ENCODE measurements at regions not wholly inside any gene's neighbourhood (a gene's known extent, or its start where the extent isn't known, plus 50 kb on each side); places are given as distances from the start of the nearest gene placed in this dataset.

- no peak overlapping the region for H3K4me3 Mint-ChIP-seq
- H3K9me3 Mint-ChIP-seq = peaks cover 0 to 4% (median 0%) of the 10 kb centered on the region in 11 donors
- H3K36me3 ChIP-seq (ENCODE audit: control insufficient read depth in 2 of 3, insufficient read depth in 3 of 3, low read length in 3 of 3) = no peaks in the 10 kb centered on the region
- H3K4me1 Mint-ChIP-seq = no peaks in the 10 kb centered on the region
- no peak overlapping the region for H3K27ac ChIP-seq (ENCODE audit: low read depth, low read length)
- ATAC-seq = no peak
- no peaks in the 10 kb centered on the region for H3K9me3 ChIP-seq (ENCODE audit: control insufficient read depth in 2 of 3, low read length in 3 of 3)
- CTCF ChIA-PET = no interaction called here
- no peak overlapping the region for H3K27ac Mint-ChIP-seq
- no peak for DNase-seq
- no peak overlapping the region for H3K4me3 ChIP-seq (ENCODE audit: low read length)
- H3K36me3 Mint-ChIP-seq = no peaks in the 10 kb centered on the region
- H3K27me3 ChIP-seq (ENCODE audit: control insufficient read depth in 2 of 2, insufficient read depth in 2 of 2, low read length in 2 of 2) = no peaks in the 10 kb centered on the region
- peaks cover 0 to 3% (median 0%) of the 10 kb centered on the region in 5 donors for H3K27me3 Mint-ChIP-seq
- POLR2A ChIA-PET = no interaction called here
- intact Hi-C loops (cut with micrococcal nuclease) = no loop called here
- no peaks in the 10 kb centered on the region for H3K4me1 ChIP-seq (ENCODE audit: control insufficient read depth in 2 of 2, insufficient read depth in 2 of 2, low read length in 2 of 2)
Observed at GRCh38 chr5:124796495-124796894, 50.1 kb upstream of the ZNF608 start.

- Histone ChIP-seq H3K27me3 (ENCODE audit: control insufficient read depth in 2 of 2, insufficient read depth in 2 of 2, low read length in 2 of 2) (no peaks in the 10 kb centered on the region), H3K4me3 (ENCODE audit: low read length) (no peak overlapping the region), H3K36me3 (ENCODE audit: control insufficient read depth in 2 of 3, insufficient read depth in 3 of 3, low read length in 3 of 3) (no peaks in the 10 kb centered on the region), H3K4me1 (ENCODE audit: control insufficient read depth in 2 of 2, insufficient read depth in 2 of 2, low read length in 2 of 2) (no peaks in the 10 kb centered on the region), H3K9me3 (ENCODE audit: control insufficient read depth in 2 of 3, low read length in 3 of 3) (no peaks in the 10 kb centered on the region), H3K27ac (ENCODE audit: low read depth, low read length) (no peak overlapping the region)
- H3K9me3 Mint-ChIP-seq = peaks cover 0 to 4% (median 0%) of the 10 kb centered on the region in 11 donors
- H3K4me3 Mint-ChIP-seq = no peak overlapping the region
- DNase-seq (no peak), ATAC-seq (no peak)
- intact Hi-C loops (cut with micrococcal nuclease) = no loop called here
- no peaks in the 10 kb centered on the region for H3K36me3 Mint-ChIP-seq
- CTCF ChIA-PET = no interaction called here
- H3K27me3 Mint-ChIP-seq = peaks cover 0 to 3% (median 0%) of the 10 kb centered on the region in 5 donors
- no peak overlapping the region for H3K27ac Mint-ChIP-seq
- POLR2A ChIA-PET = no interaction called here
- no peaks in the 10 kb centered on the region for H3K4me1 Mint-ChIP-seq
Observed at GRCh38 chr5:124797665-124798087, 51.2 kb upstream of the ZNF608 start.

GRCh38 chr5:124798890-124799289 lies 52.5 kb upstream of the ZNF608 start:
- no peak overlapping the region for H3K27ac ChIP-seq (ENCODE audit: low read depth, low read length)
- H3K9me3 ChIP-seq (ENCODE audit: control insufficient read depth in 2 of 3, low read length in 3 of 3) = no peaks in the 10 kb centered on the region
- DNase-seq (no peak), ATAC-seq (no peak)
- H3K27me3 ChIP-seq (ENCODE audit: control insufficient read depth in 2 of 2, insufficient read depth in 2 of 2, low read length in 2 of 2) = no peaks in the 10 kb centered on the region
- no peaks in the 10 kb centered on the region for H3K36me3 Mint-ChIP-seq
- intact Hi-C loops (cut with micrococcal nuclease) = no loop called here
- H3K36me3 ChIP-seq (ENCODE audit: control insufficient read depth in 2 of 3, insufficient read depth in 3 of 3, low read length in 3 of 3) = no peaks in the 10 kb centered on the region
- H3K9me3 Mint-ChIP-seq = peaks cover 0 to 4% (median 0%) of the 10 kb centered on the region in 11 donors
- H3K4me3 ChIP-seq (ENCODE audit: low read length) = no peak overlapping the region
- ChIA-PET CTCF (no interaction called here), POLR2A (no interaction called here)
- no peaks in the 10 kb centered on the region for H3K4me1 Mint-ChIP-seq
- no peaks in the 10 kb centered on the region for H3K4me1 ChIP-seq (ENCODE audit: control insufficient read depth in 2 of 2, insufficient read depth in 2 of 2, low read length in 2 of 2)
- no peak overlapping the region for H3K27ac Mint-ChIP-seq
- H3K27me3 Mint-ChIP-seq = peaks cover 0 to 3% (median 0%) of the 10 kb centered on the region in 5 donors
- no peak overlapping the region for H3K4me3 Mint-ChIP-seq

- ATAC-seq (no peak), DNase-seq (no peak)
- H3K4me3 ChIP-seq (ENCODE audit: low read length) = no peak overlapping the region
- Mint-ChIP-seq H3K27me3 (no peaks in the 10 kb centered on the region), H3K9me3 (peaks cover 0 to 4% (median 0%) of the 10 kb centered on the region in 11 donors), H3K4me1 (no peaks in the 10 kb centered on the region), H3K27ac (no peak overlapping the region), H3K4me3 (no peak overlapping the region), H3K36me3 (no peaks in the 10 kb centered on the region)
- no peaks in the 10 kb centered on the region for H3K9me3 ChIP-seq (ENCODE audit: control insufficient read depth in 2 of 3, low read length in 3 of 3)
- no peaks in the 10 kb centered on the region for H3K4me1 ChIP-seq (ENCODE audit: control insufficient read depth in 2 of 2, insufficient read depth in 2 of 2, low read length in 2 of 2)
- CTCF ChIA-PET = no interaction called here
- H3K36me3 ChIP-seq (ENCODE audit: control insufficient read depth in 2 of 3, insufficient read depth in 3 of 3, low read length in 3 of 3) = no peaks in the 10 kb centered on the region
- H3K27me3 ChIP-seq (ENCODE audit: control insufficient read depth in 2 of 2, insufficient read depth in 2 of 2, low read length in 2 of 2) = no peaks in the 10 kb centered on the region
- POLR2A ChIA-PET = no interaction called here
- no peak overlapping the region for H3K27ac ChIP-seq (ENCODE audit: low read depth, low read length)
- intact Hi-C loops (cut with micrococcal nuclease) = no loop called here
Observed at GRCh38 chr5:124801551-124801950, 55.1 kb upstream of the ZNF608 start.

- H3K27ac Mint-ChIP-seq = no peak overlapping the region
- Histone ChIP-seq H3K9me3 (ENCODE audit: control insufficient read depth in 2 of 3, low read length in 3 of 3) (no peaks in the 10 kb centered on the region), H3K27ac (ENCODE audit: low read depth, low read length) (no peak overlapping the region), H3K4me3 (ENCODE audit: low read length) (no peak overlapping the region), H3K36me3 (ENCODE audit: control insufficient read depth in 2 of 3, insufficient read depth in 3 of 3, low read length in 3 of 3) (no peaks in the 10 kb centered on the region), H3K4me1 (ENCODE audit: control insufficient read depth in 2 of 2, insufficient read depth in 2 of 2, low read length in 2 of 2) (no peaks in the 10 kb centered on the region), H3K27me3 (ENCODE audit: control insufficient read depth in 2 of 2, insufficient read depth in 2 of 2, low read length in 2 of 2) (no peaks in the 10 kb centered on the region)
- no peak for DNase-seq
- ChIA-PET CTCF (no interaction called here), POLR2A (no interaction called here)
- intact Hi-C loops (cut with micrococcal nuclease) = no loop called here
- H3K36me3 Mint-ChIP-seq = no peaks in the 10 kb centered on the region
- H3K4me3 Mint-ChIP-seq = no peak overlapping the region
- H3K9me3 Mint-ChIP-seq = peaks cover 0 to 4% (median 0%) of the 10 kb centered on the region in 11 donors
- ATAC-seq = no peak
- H3K27me3 Mint-ChIP-seq = no peaks in the 10 kb centered on the region
- no peaks in the 10 kb centered on the region for H3K4me1 Mint-ChIP-seq
Observed at GRCh38 chr5:124803617-124804323, 57.3 kb upstream of the ZNF608 start.

GRCh38 chr5:124806026-124806372 lies 59.6 kb upstream of the ZNF608 start:
- ATAC-seq (no peak), DNase-seq (no peak)
- Mint-ChIP-seq H3K27ac (no peak overlapping the region), H3K36me3 (no peaks in the 10 kb centered on the region), H3K9me3 (peaks cover 0 to 4% (median 0%) of the 10 kb centered on the region in 11 donors), H3K27me3 (no peaks in the 10 kb centered on the region), H3K4me1 (no peaks in the 10 kb centered on the region), H3K4me3 (no peak overlapping the region)
- no peaks in the 10 kb centered on the region for H3K27me3 ChIP-seq (ENCODE audit: control insufficient read depth in 2 of 2, insufficient read depth in 2 of 2, low read length in 2 of 2)
- ChIA-PET CTCF (no interaction called here), POLR2A (no interaction called here)
- H3K27ac ChIP-seq (ENCODE audit: low read depth, low read length) = no peak overlapping the region
- H3K4me1 ChIP-seq (ENCODE audit: control insufficient read depth in 2 of 2, insufficient read depth in 2 of 2, low read length in 2 of 2) = no peaks in the 10 kb centered on the region
- H3K9me3 ChIP-seq (ENCODE audit: control insufficient read depth in 2 of 3, low read length in 3 of 3) = no peaks in the 10 kb centered on the region
- intact Hi-C loops (cut with micrococcal nuclease) = no loop called here
- H3K4me3 ChIP-seq (ENCODE audit: low read length) = no peak overlapping the region
- no peaks in the 10 kb centered on the region for H3K36me3 ChIP-seq (ENCODE audit: control insufficient read depth in 2 of 3, insufficient read depth in 3 of 3, low read length in 3 of 3)

GRCh38 chr5:124806373-124807077 lies 60.1 kb upstream of the ZNF608 start:
- no peak overlapping the region for H3K27ac Mint-ChIP-seq
- Histone ChIP-seq H3K9me3 (ENCODE audit: control insufficient read depth in 2 of 3, low read length in 3 of 3) (no peaks in the 10 kb centered on the region), H3K4me1 (ENCODE audit: control insufficient read depth in 2 of 2, insufficient read depth in 2 of 2, low read length in 2 of 2) (no peaks in the 10 kb centered on the region), H3K27ac (ENCODE audit: low read depth, low read length) (no peak overlapping the region), H3K36me3 (ENCODE audit: control insufficient read depth in 2 of 3, insufficient read depth in 3 of 3, low read length in 3 of 3) (no peaks in the 10 kb centered on the region), H3K4me3 (ENCODE audit: low read length) (no peak overlapping the region), H3K27me3 (ENCODE audit: control insufficient read depth in 2 of 2, insufficient read depth in 2 of 2, low read length in 2 of 2) (no peaks in the 10 kb centered on the region)
- no peaks in the 10 kb centered on the region for H3K27me3 Mint-ChIP-seq
- H3K4me3 Mint-ChIP-seq = no peak overlapping the region
- H3K9me3 Mint-ChIP-seq = peaks cover 0 to 4% (median 0%) of the 10 kb centered on the region in 11 donors
- intact Hi-C loops (cut with micrococcal nuclease) = no loop called here
- DNase-seq = no peak
- POLR2A ChIA-PET = no interaction called here
- H3K36me3 Mint-ChIP-seq = no peaks in the 10 kb centered on the region
- H3K4me1 Mint-ChIP-seq = no peaks in the 10 kb centered on the region
- ATAC-seq = no peak
- CTCF ChIA-PET = no interaction called here

All from naive thymus-derived CD4-positive, alpha-beta T cell (primary cell).